Erythroblast (primary cell): ENCODE measurements at regions not wholly inside any gene's neighbourhood (a gene's known extent, or its start where the extent isn't known, plus 50 kb on each side); places are given as distances from the start of the nearest gene placed in this dataset.

ENCODE experiments used
- GATA1 ChIP-seq: IDR thresholded peaks from 2 replicates; pipeline ENCODE4 v1.6.1; 2011; ENCODE audit warnings: low read depth, mild to moderate bottlenecking, control low read depth, low read length, moderate library complexity
- POLR2A ChIP-seq: IDR thresholded peaks from 2 replicates; pipeline ENCODE4 v1.6.1; 2011; ENCODE audit warnings: mild to moderate bottlenecking, low read length

DNA sequence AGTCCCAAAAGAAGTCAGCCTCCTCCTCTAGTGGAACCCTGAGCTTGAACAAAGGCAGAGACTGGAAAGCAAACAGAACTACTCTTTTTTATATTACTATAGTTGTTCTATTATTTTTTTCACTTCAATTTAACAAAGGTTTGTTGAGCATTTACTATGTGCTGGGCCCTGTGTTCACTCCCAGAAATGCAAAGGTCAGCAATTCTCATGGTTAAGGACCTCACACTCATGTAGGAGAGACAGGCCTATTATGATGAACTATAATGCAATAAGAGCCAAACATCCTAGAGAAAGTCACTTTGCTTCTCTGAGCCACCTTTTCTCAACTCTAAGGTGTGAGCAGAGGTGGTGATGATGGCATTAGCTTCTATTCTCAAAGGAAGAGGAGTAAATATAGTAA, 82.1 kb upstream of the ARHGEF3 start:
- TF ChIP-seq POLR2A: no peak
- TF ChIP-seq GATA1: no peak
